Mesothelial cell of epicardium (in vitro differentiated cells): ENCODE measurements at regions not wholly inside any gene's neighbourhood (a gene's known extent, or its start where the extent isn't known, plus 50 kb on each side); places are given as distances from the start of the nearest gene placed in this dataset.
"Not testable (repeated sequence)": the region's sequence is repeated elsewhere in the genome, so short reads cannot be mapped to it uniquely, and the experiment has no call there.

Experiments
- DNase-seq, 2 experiments: peaks; one replicate each; pipeline ENCODE4 v3.0.0; 2021; ENCODE audit warnings: low spot score in 2 of 2; ENCODE audit not compliant: unreplicated experiment in 2 of 2
- H3K27ac Mint-ChIP-seq: 2 replicates; pipeline ENCODE4 v1.8.0; 2021; ENCODE audit warnings: mixed read lengths
- H3K27me3 Mint-ChIP-seq: 2 replicates; pipeline ENCODE4 v1.8.0; 2021; ENCODE audit warnings: low read depth, mixed read lengths
- H3K36me3 Mint-ChIP-seq: 2 replicates; pipeline ENCODE4 v1.8.0; 2021; ENCODE audit warnings: mixed read lengths
- H3K4me1 Mint-ChIP-seq: 2 replicates; pipeline ENCODE4 v1.8.0; 2021; ENCODE audit warnings: mixed read lengths
- H3K4me3 Mint-ChIP-seq: 2 replicates; pipeline ENCODE4 v1.8.0; 2021; ENCODE audit warnings: mild to moderate bottlenecking, moderate library complexity, mixed read lengths
- H3K9me3 Mint-ChIP-seq: 2 replicates; pipeline ENCODE4 v1.8.0; 2021; ENCODE audit warnings: mixed read lengths
- CTCF ChIP-seq: fragments of 200-600 bp; sonication (generic); IDR thresholded peaks from one replicate; pipeline ENCODE4 v1.5.0; 2021; ENCODE audit warnings: antibody characterized with exemption; ENCODE audit not compliant: unreplicated experiment

GRCh38 chr9:40927260-40927631 lies 201.2 kb downstream of the FOXD4L6 start:
- no peaks in the 10 kb centered on the region for H3K4me1 Mint-ChIP-seq
- no peak overlapping the region for H3K27ac Mint-ChIP-seq
- no peaks in the 10 kb centered on the region for H3K27me3 Mint-ChIP-seq
- peaks cover 87% of the 10 kb centered on the region for H3K9me3 Mint-ChIP-seq
- H3K4me3 Mint-ChIP-seq = no peak overlapping the region
- TF ChIP-seq CTCF = no peak
- DNase-seq = no peak
- peaks cover 3% of the 10 kb centered on the region for H3K36me3 Mint-ChIP-seq

- Mint-ChIP-seq H3K4me3 (no peak overlapping the region), H3K36me3 (peaks cover 3% of the 10 kb centered on the region), H3K9me3 (peaks cover 84% of the 10 kb centered on the region), H3K27me3 (no peaks in the 10 kb centered on the region), H3K4me1 (no peaks in the 10 kb centered on the region), H3K27ac (no peak overlapping the region)
- no peak for DNase-seq
- no peak for TF ChIP-seq CTCF
These were observed 201.8 kb downstream of the FOXD4L6 start for GRCh38 chr9:40926404-40927259.

- H3K36me3 Mint-ChIP-seq = peaks cover 3% of the 10 kb centered on the region
- TF ChIP-seq CTCF = no peak
- H3K4me3 Mint-ChIP-seq = no peak overlapping the region
- no peak overlapping the region for H3K27ac Mint-ChIP-seq
- no peaks in the 10 kb centered on the region for H3K27me3 Mint-ChIP-seq
- peaks cover 78% of the 10 kb centered on the region for H3K9me3 Mint-ChIP-seq
- no peak for DNase-seq
- H3K4me1 Mint-ChIP-seq = no peaks in the 10 kb centered on the region
These were observed 203.3 kb downstream of the FOXD4L6 start for GRCh38 chr9:40925149-40925548.

- H3K27ac Mint-ChIP-seq, DNase-seq, H3K4me1 Mint-ChIP-seq, H3K4me3 Mint-ChIP-seq, H3K27me3 Mint-ChIP-seq: not testable (repeated sequence)
- H3K9me3 Mint-ChIP-seq = peaks cover 74% of the 10 kb centered on the region
- peaks cover 13% of the 10 kb centered on the region for H3K36me3 Mint-ChIP-seq
These were observed 212.1 kb downstream of the FOXD4L6 start for GRCh38 chr9:40916399-40916783.

DNA sequence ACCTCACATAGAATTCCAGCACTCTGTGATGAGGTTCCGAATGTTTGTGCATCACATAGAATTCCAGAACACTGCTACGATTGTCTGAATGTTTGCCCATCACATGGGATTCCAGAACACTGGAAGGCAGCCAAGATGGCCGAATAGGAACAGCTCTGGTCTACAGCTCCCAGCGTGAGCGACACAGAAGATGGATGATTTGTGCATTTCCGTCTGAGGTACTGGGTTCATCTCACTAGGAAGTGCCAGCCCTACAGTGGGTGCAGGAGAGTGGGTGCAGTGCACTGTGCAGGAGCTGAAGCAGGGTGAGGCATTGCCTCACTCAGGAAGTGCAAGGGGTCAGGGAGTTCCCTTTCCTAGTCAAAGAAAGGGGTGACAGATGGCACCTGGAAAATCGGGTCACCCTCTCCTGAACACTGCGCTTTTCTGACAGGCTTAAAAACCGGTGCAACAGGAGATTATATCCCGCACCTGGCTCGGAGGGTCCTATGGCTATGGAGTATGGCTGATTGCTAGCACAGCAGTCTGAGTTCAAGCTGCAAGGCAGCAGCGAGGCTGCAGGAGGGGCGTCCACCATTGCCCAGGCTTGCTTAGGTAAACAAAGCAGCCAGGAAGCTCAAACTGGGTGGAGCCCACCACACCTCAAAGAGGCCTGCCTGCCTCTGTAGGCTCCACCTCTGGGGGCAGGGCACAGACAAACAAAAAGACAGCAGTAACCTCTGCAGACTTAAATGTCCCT lies 212.7 kb downstream of the FOXD4L6 start:
- not testable (repeated sequence) for H3K27me3 Mint-ChIP-seq, H3K27ac Mint-ChIP-seq, H3K4me3 Mint-ChIP-seq, H3K4me1 Mint-ChIP-seq, DNase-seq
- peaks cover 78% of the 10 kb centered on the region for H3K9me3 Mint-ChIP-seq
- peaks cover 13% of the 10 kb centered on the region for H3K36me3 Mint-ChIP-seq

DNA sequence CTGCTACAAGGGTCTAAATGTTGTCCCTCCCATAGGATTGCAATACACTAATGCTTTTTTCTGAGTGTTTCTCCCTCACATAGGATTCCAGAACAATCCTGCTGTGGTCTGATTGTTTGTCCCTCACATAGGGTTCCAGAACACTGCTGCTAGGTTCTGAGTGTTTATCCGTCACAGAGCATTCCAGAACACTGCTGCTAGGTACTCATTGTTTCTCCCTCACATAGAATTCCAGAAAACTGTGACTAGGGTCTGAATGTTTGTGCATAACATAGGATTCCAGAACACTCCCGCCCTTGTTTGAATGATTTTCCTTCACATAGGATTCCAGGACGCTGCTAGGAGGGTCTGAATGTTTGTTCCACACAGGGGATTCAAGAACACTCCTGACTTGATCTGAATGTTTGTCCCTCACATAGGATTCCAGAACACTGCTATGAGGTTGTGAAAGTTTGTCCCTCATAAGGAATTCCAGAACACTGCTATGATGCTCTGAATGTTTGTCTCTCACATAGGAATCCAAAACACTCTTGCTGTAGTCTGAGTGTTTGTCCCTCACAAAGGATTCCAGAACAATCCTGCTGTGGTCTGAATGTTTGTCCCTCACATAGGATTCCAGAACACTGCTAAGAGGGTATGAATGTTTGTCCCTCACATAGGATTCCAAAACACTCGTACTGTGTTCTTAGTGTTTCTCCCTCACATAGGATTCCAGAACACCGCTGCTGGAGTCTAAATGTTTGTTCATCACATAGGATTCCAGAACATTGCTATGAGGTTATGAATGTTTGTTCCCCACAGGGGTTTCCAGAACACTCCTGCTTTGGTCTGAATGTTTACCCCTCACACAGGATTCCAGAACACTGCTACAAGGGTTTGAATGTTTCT lies 213.5 kb downstream of the FOXD4L6 start:
- peaks cover 80% of the 10 kb centered on the region for H3K9me3 Mint-ChIP-seq
- peaks cover 13% of the 10 kb centered on the region for H3K36me3 Mint-ChIP-seq
- no peak overlapping the region for H3K27ac Mint-ChIP-seq
- no peak overlapping the region for H3K4me3 Mint-ChIP-seq
- no peak for DNase-seq
- no peaks in the 10 kb centered on the region for H3K4me1 Mint-ChIP-seq
- TF ChIP-seq CTCF = no peak
- no peaks in the 10 kb centered on the region for H3K27me3 Mint-ChIP-seq
